Fibroblast of lung (primary cell): ENCODE measurements at regions not wholly inside any gene's neighbourhood (a gene's known extent, or its start where the extent isn't known, plus 50 kb on each side); places are given as distances from the start of the nearest gene placed in this dataset.

ENCODE experiments used
- DNase-seq, 2 donors: peaks; one replicate each; pipeline versions ENCODE4 v3.0.0 to v3.0.0-alpha.2; 2010; ENCODE audit warnings: low read depth in 2 of 2
- H2AFZ ChIP-seq: 2 replicates; pipeline ENCODE4 v1.5.1; 2012; ENCODE audit warnings: low read length, control low read depth, inconsistent platforms
- H3K27ac ChIP-seq: 2 replicates; pipeline ENCODE4 v1.5.1; 2011; ENCODE audit warnings: low read length, control low read depth; ENCODE audit not compliant: insufficient read depth
- H3K27me3 ChIP-seq: 2 replicates; pipeline ENCODE4 v1.5.1; 2011; ENCODE audit warnings: mild to moderate bottlenecking, low read length; ENCODE audit not compliant: control insufficient read depth, insufficient read depth
- H3K36me3 ChIP-seq: 2 replicates; pipeline ENCODE4 v1.5.1; 2011; ENCODE audit warnings: low read length; ENCODE audit not compliant: control insufficient read depth, insufficient read depth
- H3K4me1 ChIP-seq: 2 replicates; pipeline ENCODE4 v1.5.1; 2011; ENCODE audit warnings: low read length; ENCODE audit not compliant: control insufficient read depth, insufficient read depth; ENCODE audit errors: extremely low read depth
- H3K4me2 ChIP-seq: 2 replicates; pipeline ENCODE4 v1.5.1; 2011; ENCODE audit warnings: low read length, control low read depth; ENCODE audit not compliant: insufficient read depth; ENCODE audit errors: extremely low read depth
- H3K4me3 ChIP-seq, 4 experiments: fragments of 200-600 bp in 1 of 4; sonication (generic) in 1 of 4; replicated peaks in 1 of 4; 2 replicates each; pipeline ENCODE4 v1.5.1; 2011 to 2016; ENCODE audit warnings: low read length in 4 of 4, low read depth in 3 of 4, mild to moderate bottlenecking in 3 of 4, control low read depth in 2 of 4, inconsistent platforms in 1 of 4, mixed read lengths in 1 of 4; ENCODE audit not compliant: insufficient read depth in 1 of 4; ENCODE audit errors: control extremely low read depth in 1 of 4
- H3K79me2 ChIP-seq: 2 replicates; pipeline ENCODE4 v1.5.1; 2012; ENCODE audit warnings: mild to moderate bottlenecking, low read length, inconsistent platforms; ENCODE audit not compliant: control insufficient read depth, insufficient read depth
- H3K9ac ChIP-seq: 2 replicates; pipeline ENCODE4 v1.5.1; 2011; ENCODE audit warnings: mild to moderate bottlenecking, low read length, control low read depth; ENCODE audit not compliant: insufficient read depth
- H3K9me3 ChIP-seq: 2 replicates; pipeline ENCODE4 v1.5.1; 2012; ENCODE audit warnings: low read depth, low read length; ENCODE audit not compliant: control insufficient read depth, insufficient read depth
- H4K20me1 ChIP-seq: 2 replicates; pipeline ENCODE4 v1.5.1; 2011; ENCODE audit warnings: low read length; ENCODE audit not compliant: control insufficient read depth, insufficient read depth; ENCODE audit errors: extremely low read depth
- CTCF ChIP-seq, 2 donors: IDR thresholded peaks in 1 of 2; conservative IDR thresholded peaks in 1 of 2; 1 replicate in 1 of 2; 2 replicates in 1 of 2; pipeline ENCODE4 v1.5.1; 2011 to 2012; ENCODE audit warnings: low read length in 2 of 2, control low read depth in 1 of 2, inconsistent platforms in 1 of 2, low read depth in 1 of 2, mild to moderate bottlenecking in 1 of 2
- EZH2 ChIP-seq: IDR thresholded peaks from 2 replicates; pipeline ENCODE4 v1.5.1; 2012; ENCODE audit warnings: low read length, control low read depth, mild to moderate bottlenecking; ENCODE audit errors: missing control alignments

- H3K27ac ChIP-seq: no peak overlapping the region
- no peaks in the 10 kb centered on the region for H3K36me3 ChIP-seq
- H3K79me2 ChIP-seq: no peaks in the 10 kb centered on the region
- no peak overlapping the region for H3K4me2 ChIP-seq
- DNase-seq: no peak
- TF ChIP-seq EZH2: no peak
- no peak for TF ChIP-seq CTCF (conservative IDR thresholded peaks at IDR 0.05 in 1 of 2, IDR thresholded peaks at IDR 0.05 in 1 of 2; ENCODE audit: low read depth in 1 of 2, low read length in 2 of 2)
- H3K27me3 ChIP-seq: no peaks in the 10 kb centered on the region
- H2AFZ ChIP-seq: no peak overlapping the region
- H3K9ac ChIP-seq: no peak overlapping the region
- no peaks in the 10 kb centered on the region for H3K9me3 ChIP-seq
- H3K4me1 ChIP-seq: no peaks in the 10 kb centered on the region
- no peaks in the 10 kb centered on the region for H4K20me1 ChIP-seq
- no peak overlapping the region for H3K4me3 ChIP-seq
These were observed 73.9 kb upstream of the DHX40 start for GRCh38 chr17:59491353-59492090.

DNA sequence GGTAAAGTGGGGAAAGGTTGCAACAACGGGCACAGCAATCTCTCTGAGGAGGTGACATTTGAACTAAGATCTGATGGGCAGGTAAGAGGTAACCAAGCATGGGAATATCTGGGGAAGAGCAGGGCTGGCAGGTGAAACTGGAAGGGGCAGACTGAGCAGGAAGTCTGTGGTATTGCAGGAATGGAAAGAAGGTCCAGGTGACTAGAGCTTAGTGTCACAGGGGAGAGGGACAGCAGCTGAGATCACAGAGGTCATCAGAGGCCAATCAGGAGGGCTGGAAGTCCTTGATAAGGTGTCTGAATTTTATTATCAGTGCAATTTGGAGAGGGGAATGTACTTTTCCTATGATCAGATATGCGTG lies 73.3 kb upstream of the DHX40 start:
- Histone ChIP-seq H3K79me2 (no peaks in the 10 kb centered on the region), H3K36me3 (no peaks in the 10 kb centered on the region), H3K27me3 (no peaks in the 10 kb centered on the region), H3K27ac (no peak overlapping the region), H3K4me1 (no peaks in the 10 kb centered on the region), H4K20me1 (no peaks in the 10 kb centered on the region), H3K9me3 (no peaks in the 10 kb centered on the region), H3K9ac (no peak overlapping the region), H3K4me3 (no peak overlapping the region), H3K4me2 (no peak overlapping the region), H2AFZ (no peak overlapping the region)
- no peak for TF ChIP-seq CTCF (conservative IDR thresholded peaks at IDR 0.05 in 1 of 2, IDR thresholded peaks at IDR 0.05 in 1 of 2; ENCODE audit: low read depth in 1 of 2, low read length in 2 of 2)
- no peak for TF ChIP-seq EZH2
- DNase-seq: no peak

DNA sequence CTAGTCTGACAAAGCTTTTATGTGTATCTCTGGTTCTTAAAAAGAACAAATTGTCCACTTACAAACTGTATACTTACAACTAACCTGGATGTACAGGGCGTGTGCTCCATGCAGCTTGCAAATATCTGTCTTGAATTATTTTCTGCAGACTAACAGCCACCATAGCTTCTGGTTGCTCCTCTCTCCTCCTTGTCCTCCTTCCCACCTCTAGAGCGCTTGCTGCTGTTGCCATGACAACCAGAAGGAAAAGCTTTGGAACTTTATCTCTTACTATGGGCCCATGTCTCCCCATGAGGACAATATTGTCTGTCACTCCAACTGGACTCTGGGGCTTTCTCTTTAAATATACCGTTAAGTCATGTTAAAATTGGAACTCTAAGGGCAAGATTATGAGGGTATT lies 71.5 kb upstream of the DHX40 start:
- Histone ChIP-seq H3K27me3 (no peaks in the 10 kb centered on the region), H3K4me1 (no peaks in the 10 kb centered on the region), H3K36me3 (no peaks in the 10 kb centered on the region), H3K27ac (no peak overlapping the region), H3K4me3 (no peak overlapping the region), H3K9ac (no peak overlapping the region), H3K79me2 (no peaks in the 10 kb centered on the region), H3K4me2 (no peak overlapping the region), H3K9me3 (no peaks in the 10 kb centered on the region), H4K20me1 (no peaks in the 10 kb centered on the region), H2AFZ (no peak overlapping the region)
- DNase-seq: no peak
- TF ChIP-seq CTCF (conservative IDR thresholded peaks at IDR 0.05 in 1 of 2, IDR thresholded peaks at IDR 0.05 in 1 of 2; ENCODE audit: low read depth in 1 of 2, low read length in 2 of 2): no peak
- no peak for TF ChIP-seq EZH2
